GM10266 (cell line): ENCODE measurements at regions not wholly inside any gene's neighbourhood (a gene's known extent, or its start where the extent isn't known, plus 50 kb on each side); places are given as distances from the start of the nearest gene placed in this dataset.
"Not testable (repeated sequence)": the region's sequence is repeated elsewhere in the genome, so short reads cannot be mapped to it uniquely, and the experiment has no call there.

ENCODE experiments used
- DNase-seq: peaks from one replicate; pipeline ENCODE4 v3.0.0; 2012; ENCODE audit errors: extremely low spot score
- TF ChIP-seq, protein P1 (sequence below): IDR thresholded peaks from 2 replicates; pipeline ENCODE4 v1.5.1; 2012; ENCODE audit warnings: mild to moderate bottlenecking, low read depth; ENCODE audit not compliant: control insufficient read depth, insufficient read depth; ENCODE audit errors: missing control alignments

DNA sequence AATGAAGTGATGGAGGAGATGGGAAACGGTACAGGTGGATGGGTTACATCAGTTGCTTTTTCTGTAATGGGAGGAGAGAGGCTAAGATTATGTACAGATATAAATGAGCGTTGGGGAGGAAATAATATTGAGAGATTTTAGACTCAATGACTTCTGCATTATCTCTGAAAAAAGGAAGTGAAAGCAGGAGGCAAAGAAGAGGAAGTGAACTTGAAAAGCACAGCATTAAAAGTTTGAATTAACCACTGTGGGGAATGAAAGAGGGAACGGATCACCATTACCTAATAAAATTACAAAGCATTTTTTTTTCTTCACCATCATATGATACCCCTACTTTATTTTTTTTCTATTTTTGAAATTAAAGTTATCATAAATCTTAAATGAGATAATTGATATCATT is 1025.5 kb downstream of the RPA4 start:
- TF ChIP-seq, protein P1, sequence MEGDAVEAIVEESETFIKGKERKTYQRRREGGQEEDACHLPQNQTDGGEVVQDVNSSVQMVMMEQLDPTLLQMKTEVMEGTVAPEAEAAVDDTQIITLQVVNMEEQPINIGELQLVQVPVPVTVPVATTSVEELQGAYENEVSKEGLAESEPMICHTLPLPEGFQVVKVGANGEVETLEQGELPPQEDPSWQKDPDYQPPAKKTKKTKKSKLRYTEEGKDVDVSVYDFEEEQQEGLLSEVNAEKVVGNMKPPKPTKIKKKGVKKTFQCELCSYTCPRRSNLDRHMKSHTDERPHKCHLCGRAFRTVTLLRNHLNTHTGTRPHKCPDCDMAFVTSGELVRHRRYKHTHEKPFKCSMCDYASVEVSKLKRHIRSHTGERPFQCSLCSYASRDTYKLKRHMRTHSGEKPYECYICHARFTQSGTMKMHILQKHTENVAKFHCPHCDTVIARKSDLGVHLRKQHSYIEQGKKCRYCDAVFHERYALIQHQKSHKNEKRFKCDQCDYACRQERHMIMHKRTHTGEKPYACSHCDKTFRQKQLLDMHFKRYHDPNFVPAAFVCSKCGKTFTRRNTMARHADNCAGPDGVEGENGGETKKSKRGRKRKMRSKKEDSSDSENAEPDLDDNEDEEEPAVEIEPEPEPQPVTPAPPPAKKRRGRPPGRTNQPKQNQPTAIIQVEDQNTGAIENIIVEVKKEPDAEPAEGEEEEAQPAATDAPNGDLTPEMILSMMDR, result no peak
- no peak for DNase-seq

DNA sequence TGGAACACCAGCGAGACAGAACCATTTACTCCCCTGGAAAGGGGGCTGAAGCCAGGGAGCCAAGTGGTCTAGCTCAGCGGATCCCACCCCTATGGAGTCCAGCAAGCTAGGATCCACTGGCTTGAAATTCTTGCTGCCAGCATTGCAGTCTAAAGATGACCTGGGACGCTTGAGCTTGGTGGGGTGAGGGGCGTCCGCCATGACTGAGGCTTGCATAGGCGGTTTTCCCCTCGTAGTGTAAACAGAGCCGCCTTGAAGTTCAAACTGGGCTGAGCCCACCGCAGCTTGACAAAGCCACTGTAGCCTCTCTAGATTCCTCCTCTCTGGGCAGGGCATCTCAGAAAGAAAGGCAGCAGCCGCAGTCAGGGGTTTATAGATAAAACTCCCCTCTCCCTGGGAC is 1031.7 kb downstream of the RPA4 start:
- DNase-seq, result not testable (repeated sequence)

DNA sequence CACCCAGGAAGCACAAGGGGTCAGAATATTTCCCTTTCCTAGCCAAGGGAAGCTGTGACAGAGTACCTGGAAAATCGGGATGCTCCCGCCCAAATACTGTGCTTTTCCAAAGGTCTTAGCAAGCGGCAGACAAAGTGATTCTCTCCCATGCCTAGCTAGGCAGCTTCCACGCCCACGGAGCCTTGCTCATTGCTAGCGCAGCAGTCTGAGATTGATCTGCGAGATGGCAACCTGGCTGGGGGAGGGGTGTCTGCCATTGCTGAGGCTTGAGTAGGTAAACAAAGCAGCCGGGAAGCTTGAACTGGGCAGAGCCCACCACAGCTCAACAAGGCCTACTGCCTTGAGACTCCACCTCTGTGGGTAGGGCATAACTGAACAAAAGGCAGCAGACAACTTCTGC is 1037.5 kb downstream of the RPA4 start:
- not testable (repeated sequence) for DNase-seq

DNA sequence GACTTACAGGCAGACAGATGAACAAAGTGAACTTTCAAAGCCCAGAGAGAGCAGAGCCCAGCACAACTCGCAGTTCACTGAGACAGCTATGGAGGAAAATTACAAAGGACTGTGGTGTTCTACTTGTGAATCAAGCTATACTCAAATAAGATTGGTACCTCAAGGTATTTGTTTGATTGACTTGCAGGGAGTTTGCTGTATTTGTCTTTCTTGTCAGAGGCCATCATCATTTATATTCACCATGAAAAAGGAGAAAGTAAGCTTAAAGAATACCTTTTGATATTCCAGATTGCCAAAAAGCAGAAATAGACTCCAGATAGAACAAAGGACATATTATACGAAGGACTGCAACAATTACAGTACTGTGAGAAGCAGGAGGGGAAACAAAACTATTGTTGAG is 1047.9 kb downstream of the RPA4 start:
- TF ChIP-seq, protein P1, result no peak
- no peak for DNase-seq

DNA sequence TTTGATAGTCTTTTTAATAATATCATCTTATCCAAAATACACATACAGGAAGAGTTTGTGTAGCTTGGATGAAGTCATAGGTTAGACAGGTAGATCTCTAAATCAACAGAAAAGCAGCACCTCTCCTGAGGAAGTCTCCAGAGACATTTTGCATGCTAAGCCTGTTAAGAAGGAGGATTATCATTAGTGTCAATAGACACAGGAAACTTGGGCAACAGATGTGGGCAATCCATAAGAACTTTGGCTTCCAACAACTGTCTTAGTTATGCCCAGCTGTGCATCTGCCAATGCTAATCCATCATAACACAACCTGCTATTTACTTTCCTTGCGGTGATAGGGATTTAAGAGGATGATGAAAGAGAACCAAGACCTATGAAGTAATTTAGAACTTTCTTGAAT is 1052.6 kb downstream of the RPA4 start:
- DNase-seq, result no peak
- TF ChIP-seq, protein P1, result no peak

DNA sequence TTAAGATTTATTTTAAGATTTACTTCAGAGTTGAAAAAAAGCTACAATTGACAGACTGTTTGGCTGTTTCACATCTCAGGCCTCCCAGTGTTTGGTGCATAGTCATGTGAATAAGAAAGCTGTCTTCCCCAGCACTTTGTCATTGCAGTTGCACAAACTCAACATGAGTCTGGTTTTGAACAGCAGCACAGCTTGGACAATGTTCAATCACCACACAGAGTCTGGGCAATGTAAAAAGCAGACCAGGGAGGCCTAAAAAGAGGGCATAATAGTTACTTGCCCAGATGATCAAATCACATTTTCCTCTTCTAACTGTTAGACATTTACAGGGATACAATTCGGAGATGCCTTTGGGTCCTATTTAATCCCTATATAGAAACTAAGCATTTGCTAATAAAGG is 1055.0 kb downstream of the RPA4 start:
- DNase-seq, result no peak
- TF ChIP-seq, protein P1, result no peak

DNA sequence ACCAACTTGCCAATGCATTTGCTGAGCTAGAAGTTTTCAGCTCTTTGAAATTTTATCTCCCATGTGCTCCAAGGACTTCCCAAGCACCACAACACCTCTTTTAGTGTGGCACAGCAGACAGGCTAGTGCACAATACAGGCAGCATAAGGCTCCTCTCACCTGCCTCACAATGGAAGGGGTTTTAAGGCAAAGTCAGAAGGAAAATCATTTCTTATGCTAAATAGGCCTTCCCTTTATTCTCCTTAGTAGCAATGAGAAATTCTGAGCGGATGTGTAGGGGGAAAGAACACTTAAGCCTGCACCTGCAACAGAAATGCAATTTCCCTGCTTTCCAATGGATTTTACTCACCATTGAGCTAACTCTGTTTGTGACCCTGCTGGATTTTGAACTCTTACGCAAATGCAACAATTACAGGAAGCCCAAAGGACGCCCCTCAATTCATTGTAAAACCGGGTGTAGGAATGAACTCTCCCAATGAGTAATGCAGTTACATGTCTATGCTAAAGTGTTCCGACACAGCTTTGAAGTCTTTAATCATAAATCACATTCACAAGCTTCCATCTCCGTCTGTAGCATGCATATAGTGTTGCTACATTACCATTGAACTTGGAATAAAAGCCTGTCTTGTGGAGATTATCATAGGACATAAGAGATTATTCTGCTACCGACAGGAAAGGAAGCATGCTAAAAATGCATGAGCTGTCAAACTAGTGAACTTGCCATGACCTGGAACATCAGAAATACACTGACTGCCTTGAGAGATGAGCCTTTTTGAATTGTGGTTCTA is 1084.9 kb downstream of the RPA4 start:
- DNase-seq, result no peak
- TF ChIP-seq, protein P1, result no peak

DNA sequence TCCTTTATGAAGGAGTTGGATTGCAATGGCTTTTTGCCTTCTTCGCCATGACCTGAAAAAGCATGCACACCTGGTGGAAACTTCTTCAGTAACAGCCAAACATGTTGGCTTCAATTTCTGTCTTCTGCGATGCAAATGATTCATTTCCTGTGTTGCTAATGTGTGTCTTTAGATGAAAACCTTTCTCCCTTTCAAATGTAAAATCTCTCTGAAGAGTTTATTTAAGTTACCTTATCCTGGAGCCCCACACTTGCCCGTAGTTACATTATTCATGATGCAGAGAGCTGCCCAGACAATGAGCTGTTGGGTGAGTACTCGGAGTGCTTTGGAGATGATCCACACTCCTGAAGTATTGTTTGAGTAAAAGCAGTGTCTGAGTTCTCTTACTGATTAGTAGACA is 1100.9 kb downstream of the RPA4 start:
- no peak for DNase-seq
- TF ChIP-seq, protein P1, result no peak
